ENCODE measurements at regions not wholly inside any gene's neighbourhood (a gene's known extent, or its start where the extent isn't known, plus 50 kb on each side); places are given as distances from the start of the nearest gene placed in this dataset.

GRCh38 chr6:43990627-43991619, 136.3 kb downstream of the MRPL14 start:
- TF ChIP-seq, protein P1, sequence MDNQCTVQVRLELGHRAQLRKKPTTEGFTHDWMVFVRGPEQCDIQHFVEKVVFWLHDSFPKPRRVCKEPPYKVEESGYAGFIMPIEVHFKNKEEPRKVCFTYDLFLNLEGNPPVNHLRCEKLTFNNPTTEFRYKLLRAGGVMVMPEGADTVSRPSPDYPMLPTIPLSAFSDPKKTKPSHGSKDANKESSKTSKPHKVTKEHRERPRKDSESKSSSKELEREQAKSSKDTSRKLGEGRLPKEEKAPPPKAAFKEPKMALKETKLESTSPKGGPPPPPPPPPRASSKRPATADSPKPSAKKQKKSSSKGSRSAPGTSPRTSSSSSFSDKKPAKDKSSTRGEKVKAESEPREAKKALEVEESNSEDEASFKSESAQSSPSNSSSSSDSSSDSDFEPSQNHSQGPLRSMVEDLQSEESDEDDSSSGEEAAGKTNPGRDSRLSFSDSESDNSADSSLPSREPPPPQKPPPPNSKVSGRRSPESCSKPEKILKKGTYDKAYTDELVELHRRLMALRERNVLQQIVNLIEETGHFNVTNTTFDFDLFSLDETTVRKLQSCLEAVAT (IDR thresholded peaks at IDR 0.05): no peak
- no peak for TF ChIP-seq CTCF (IDR thresholded peaks at IDR 0.05 in 2 of 3, conservative IDR thresholded peaks at IDR 0.05 in 1 of 3; ENCODE audit: control insufficient read depth in 2 of 3, extremely low read depth in 1 of 3, insufficient read depth in 1 of 3, low read depth in 3 of 3, low read length in 3 of 3)
- TF ChIP-seq, protein P2, sequence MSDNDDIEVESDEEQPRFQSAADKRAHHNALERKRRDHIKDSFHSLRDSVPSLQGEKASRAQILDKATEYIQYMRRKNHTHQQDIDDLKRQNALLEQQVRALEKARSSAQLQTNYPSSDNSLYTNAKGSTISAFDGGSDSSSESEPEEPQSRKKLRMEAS (IDR thresholded peaks at IDR 0.05; ENCODE audit: low read depth, low read length): no peak
- TF ChIP-seq TCF7 (IDR thresholded peaks at IDR 0.05; ENCODE audit: borderline replicate concordance): no peak
- TF ChIP-seq JUNB (IDR thresholded peaks at IDR 0.05): no peak
- TF ChIP-seq, protein P3, sequence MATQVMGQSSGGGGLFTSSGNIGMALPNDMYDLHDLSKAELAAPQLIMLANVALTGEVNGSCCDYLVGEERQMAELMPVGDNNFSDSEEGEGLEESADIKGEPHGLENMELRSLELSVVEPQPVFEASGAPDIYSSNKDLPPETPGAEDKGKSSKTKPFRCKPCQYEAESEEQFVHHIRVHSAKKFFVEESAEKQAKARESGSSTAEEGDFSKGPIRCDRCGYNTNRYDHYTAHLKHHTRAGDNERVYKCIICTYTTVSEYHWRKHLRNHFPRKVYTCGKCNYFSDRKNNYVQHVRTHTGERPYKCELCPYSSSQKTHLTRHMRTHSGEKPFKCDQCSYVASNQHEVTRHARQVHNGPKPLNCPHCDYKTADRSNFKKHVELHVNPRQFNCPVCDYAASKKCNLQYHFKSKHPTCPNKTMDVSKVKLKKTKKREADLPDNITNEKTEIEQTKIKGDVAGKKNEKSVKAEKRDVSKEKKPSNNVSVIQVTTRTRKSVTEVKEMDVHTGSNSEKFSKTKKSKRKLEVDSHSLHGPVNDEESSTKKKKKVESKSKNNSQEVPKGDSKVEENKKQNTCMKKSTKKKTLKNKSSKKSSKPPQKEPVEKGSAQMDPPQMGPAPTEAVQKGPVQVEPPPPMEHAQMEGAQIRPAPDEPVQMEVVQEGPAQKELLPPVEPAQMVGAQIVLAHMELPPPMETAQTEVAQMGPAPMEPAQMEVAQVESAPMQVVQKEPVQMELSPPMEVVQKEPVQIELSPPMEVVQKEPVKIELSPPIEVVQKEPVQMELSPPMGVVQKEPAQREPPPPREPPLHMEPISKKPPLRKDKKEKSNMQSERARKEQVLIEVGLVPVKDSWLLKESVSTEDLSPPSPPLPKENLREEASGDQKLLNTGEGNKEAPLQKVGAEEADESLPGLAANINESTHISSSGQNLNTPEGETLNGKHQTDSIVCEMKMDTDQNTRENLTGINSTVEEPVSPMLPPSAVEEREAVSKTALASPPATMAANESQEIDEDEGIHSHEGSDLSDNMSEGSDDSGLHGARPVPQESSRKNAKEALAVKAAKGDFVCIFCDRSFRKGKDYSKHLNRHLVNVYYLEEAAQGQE (IDR thresholded peaks at IDR 0.05; ENCODE audit: low read depth, low read length): no peak
- TF ChIP-seq ZZZ3 (IDR thresholded peaks at IDR 0.05; ENCODE audit: control insufficient read depth, insufficient read length, low read depth): no peak
